Upper lobe of left lung (tissue), 6 donors: ENCODE measurements at regions not wholly inside any gene's neighbourhood (a gene's known extent, or its start where the extent isn't known, plus 50 kb on each side); places are given as distances from the start of the nearest gene placed in this dataset.

ENCODE experiments used
- ATAC-seq, 2 donors: fragments of 200-7000 bp; cut with Tn5 transposase; one replicate each; pipeline ENCODE4 v1.9.1; 2022; ENCODE audit warnings: mild to moderate bottlenecking in 2 of 2, moderate library complexity in 2 of 2; ENCODE audit not compliant: low FRiP score in 2 of 2
- DNase-seq, 2 donors: peaks; one replicate each; pipeline ENCODE4 v3.0.0-alpha.2; 2019 to 2020
- H3K27ac ChIP-seq, 4 donors: fragments of 200-600 bp; sonication (generic); one replicate each; pipeline ENCODE4 v1.5.1; 2016 to 2019
- H3K27me3 ChIP-seq, 4 donors: fragments of 200-600 bp; sonication (generic); one replicate each; pipeline ENCODE4 v1.5.1; 2017 to 2019
- H3K36me3 ChIP-seq, 4 donors: fragments of 200-600 bp; sonication (generic); one replicate each; pipeline ENCODE4 v1.5.1; 2016 to 2019
- H3K4me1 ChIP-seq, 4 donors: fragments of 200-600 bp; sonication (generic); one replicate each; pipeline ENCODE4 v1.5.1; 2018 to 2019
- H3K4me3 ChIP-seq, 4 donors: fragments of 200-600 bp; sonication (generic); one replicate each; pipeline ENCODE4 v1.5.1; 2017 to 2019; ENCODE audit warnings: mild to moderate bottlenecking in 2 of 4, moderate library complexity in 1 of 4
- H3K9me3 ChIP-seq, 4 donors: fragments of 200-600 bp; sonication (generic); one replicate each; pipeline ENCODE4 v1.5.1; 2018 to 2019
- EP300 ChIP-seq, 4 donors: sonication (generic); formaldehyde crosslinking; IDR thresholded peaks; one replicate each; pipeline ENCODE4 v1.5.1; 2017; ENCODE audit warnings: antibody characterized with exemption in 4 of 4, control low read depth in 2 of 4
- POLR2A ChIP-seq, 4 donors: fragments of 450-650 bp; IDR thresholded peaks; one replicate each; pipeline ENCODE4 v1.5.1; 2016 to 2017; ENCODE audit warnings: antibody characterized with exemption in 4 of 4, mild to moderate bottlenecking in 2 of 4
- POLR2AphosphoS5 ChIP-seq, 2 donors: sonication (generic); formaldehyde crosslinking; IDR thresholded peaks; one replicate each; pipeline ENCODE4 v1.5.1; 2017; ENCODE audit warnings: antibody characterized with exemption in 2 of 2
- WGBS, 2 donors: methylation state at CpG; one replicate each; pipeline ENCODE4 v1.1.5; 2017 to 2018; 5-methylcytosine and 5-hydroxymethylcytosine counted together
- TF ChIP-seq, protein P1 (sequence below), 6 experiments: fragments of 450-650 bp in 4 of 6; fragments of 200-600 bp in 2 of 6; sonication (generic) in 2 of 6; IDR thresholded peaks; one replicate each; pipeline ENCODE4 v1.5.1; 2016 to 2019; ENCODE audit warnings: antibody characterized with exemption in 6 of 6
- donor health status: DM: no; HTN: no; CAD: no; lungs with moderate emphysema.
- donor health status: DM: no; HTN: yes; CAD: no; lungs with severe emphysema.

DNA sequence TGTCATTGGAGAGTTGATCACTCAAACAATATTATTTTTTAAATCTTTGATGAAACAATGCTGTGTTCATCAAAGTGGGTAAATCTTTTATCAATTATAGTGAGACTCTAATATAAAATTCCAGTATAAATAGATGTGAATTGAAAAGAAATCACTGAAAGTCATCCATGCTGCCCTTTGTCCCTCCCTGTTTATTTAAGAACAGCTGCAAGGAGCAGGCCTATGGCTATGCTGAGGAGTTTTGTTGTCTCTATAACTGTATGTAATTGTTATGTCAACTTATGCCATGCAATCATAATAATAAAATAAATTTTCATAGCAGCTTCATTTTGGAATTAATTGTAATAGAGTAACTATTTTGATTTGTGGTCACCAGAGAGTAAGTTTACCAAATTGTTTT is 1272.4 kb upstream of the ADGRL4 start:
- TF ChIP-seq POLR2AphosphoS5 (IDR thresholded peaks at IDR 0.05), result no peak
- TF ChIP-seq POLR2A (IDR thresholded peaks at IDR 0.05), result no peak
- TF ChIP-seq EP300 (IDR thresholded peaks at IDR 0.05), result no peak
- TF ChIP-seq, protein P1, sequence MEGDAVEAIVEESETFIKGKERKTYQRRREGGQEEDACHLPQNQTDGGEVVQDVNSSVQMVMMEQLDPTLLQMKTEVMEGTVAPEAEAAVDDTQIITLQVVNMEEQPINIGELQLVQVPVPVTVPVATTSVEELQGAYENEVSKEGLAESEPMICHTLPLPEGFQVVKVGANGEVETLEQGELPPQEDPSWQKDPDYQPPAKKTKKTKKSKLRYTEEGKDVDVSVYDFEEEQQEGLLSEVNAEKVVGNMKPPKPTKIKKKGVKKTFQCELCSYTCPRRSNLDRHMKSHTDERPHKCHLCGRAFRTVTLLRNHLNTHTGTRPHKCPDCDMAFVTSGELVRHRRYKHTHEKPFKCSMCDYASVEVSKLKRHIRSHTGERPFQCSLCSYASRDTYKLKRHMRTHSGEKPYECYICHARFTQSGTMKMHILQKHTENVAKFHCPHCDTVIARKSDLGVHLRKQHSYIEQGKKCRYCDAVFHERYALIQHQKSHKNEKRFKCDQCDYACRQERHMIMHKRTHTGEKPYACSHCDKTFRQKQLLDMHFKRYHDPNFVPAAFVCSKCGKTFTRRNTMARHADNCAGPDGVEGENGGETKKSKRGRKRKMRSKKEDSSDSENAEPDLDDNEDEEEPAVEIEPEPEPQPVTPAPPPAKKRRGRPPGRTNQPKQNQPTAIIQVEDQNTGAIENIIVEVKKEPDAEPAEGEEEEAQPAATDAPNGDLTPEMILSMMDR (IDR thresholded peaks at IDR 0.05), result no peak
- H3K4me1 ChIP-seq, result no peaks in the 10 kb centered on the region

DNA sequence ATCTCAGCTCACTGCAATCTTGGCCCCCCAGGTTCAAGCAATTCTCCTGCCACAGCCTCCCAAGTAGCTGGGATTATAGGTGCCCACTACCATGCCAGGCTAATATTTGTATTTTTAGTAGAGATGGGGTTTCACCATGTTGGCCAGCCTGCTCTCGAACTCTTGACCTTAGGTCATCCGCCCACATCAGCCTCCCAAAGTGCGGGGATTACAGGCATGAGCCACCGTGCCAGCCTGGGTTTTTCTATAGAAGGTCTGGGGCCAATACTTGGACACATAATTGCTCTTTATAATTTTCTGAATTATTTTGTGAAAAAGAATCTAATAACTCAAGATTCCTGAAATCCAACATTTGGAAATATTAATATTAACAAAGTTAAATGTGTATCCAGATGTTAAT is 1267.7 kb upstream of the ADGRL4 start:
- DNase-seq (no peak), ATAC-seq (no peak)
- H3K27ac ChIP-seq, result no peak overlapping the region
- TF ChIP-seq, protein P1 (IDR thresholded peaks at IDR 0.05), result no peak
- no peak for TF ChIP-seq POLR2AphosphoS5 (IDR thresholded peaks at IDR 0.05)
- no peak for TF ChIP-seq EP300 (IDR thresholded peaks at IDR 0.05)
- no peak for TF ChIP-seq POLR2A (IDR thresholded peaks at IDR 0.05)
- no peaks in the 10 kb centered on the region for H3K9me3 ChIP-seq
- no peaks in the 10 kb centered on the region for H3K4me1 ChIP-seq
- no peak overlapping the region for H3K4me3 ChIP-seq
- H3K27me3 ChIP-seq, result no peaks in the 10 kb centered on the region
- no peaks in the 10 kb centered on the region for H3K36me3 ChIP-seq
- WGBS, 2 donors, result 90 to 91% methylated on average over 4 of the region's 4 CpGs

More for the DNA sequence above, 1272.4 kb upstream of the ADGRL4 start:
- DNase-seq (no peak), ATAC-seq (no peak)
- Histone ChIP-seq H3K36me3 (no peaks in the 10 kb centered on the region), H3K9me3 (no peaks in the 10 kb centered on the region), H3K27ac (no peak overlapping the region), H3K4me3 (no peak overlapping the region), H3K27me3 (no peaks in the 10 kb centered on the region)

DNA sequence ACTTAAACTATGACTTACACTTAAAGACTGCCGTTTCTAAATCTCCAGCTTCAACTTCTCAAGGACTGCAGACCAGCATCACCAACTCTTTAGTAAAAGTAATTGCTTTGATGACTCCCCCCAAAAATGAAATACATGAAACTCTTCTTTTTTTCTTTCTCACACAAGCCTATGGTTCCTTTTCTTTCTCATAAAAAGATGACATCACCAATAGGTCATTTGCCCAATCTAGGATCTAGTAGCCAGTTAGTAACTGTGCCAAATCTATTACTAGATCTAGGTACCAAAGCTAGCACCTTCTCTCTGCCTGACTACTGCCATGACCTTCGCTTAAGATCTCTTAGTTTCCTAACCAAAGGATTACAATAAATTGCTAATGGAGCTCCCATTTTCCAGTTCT is 1266.0 kb upstream of the ADGRL4 start:
- no peaks in the 10 kb centered on the region for H3K27me3 ChIP-seq
- no peak overlapping the region for H3K4me3 ChIP-seq
- 72 to 85% methylated on average over 2 of the region's 2 CpGs for WGBS, 2 donors
- H3K36me3 ChIP-seq, result no peaks in the 10 kb centered on the region
- DNase-seq, result no peak
- ATAC-seq, result no peak
- H3K27ac ChIP-seq, result no peak overlapping the region
- no peaks in the 10 kb centered on the region for H3K9me3 ChIP-seq
- TF ChIP-seq POLR2AphosphoS5 (IDR thresholded peaks at IDR 0.05) (no peak), POLR2A (IDR thresholded peaks at IDR 0.05) (no peak), EP300 (IDR thresholded peaks at IDR 0.05) (no peak)
- TF ChIP-seq, protein P1 (IDR thresholded peaks at IDR 0.05), result no peak
- H3K4me1 ChIP-seq, result no peaks in the 10 kb centered on the region

DNA sequence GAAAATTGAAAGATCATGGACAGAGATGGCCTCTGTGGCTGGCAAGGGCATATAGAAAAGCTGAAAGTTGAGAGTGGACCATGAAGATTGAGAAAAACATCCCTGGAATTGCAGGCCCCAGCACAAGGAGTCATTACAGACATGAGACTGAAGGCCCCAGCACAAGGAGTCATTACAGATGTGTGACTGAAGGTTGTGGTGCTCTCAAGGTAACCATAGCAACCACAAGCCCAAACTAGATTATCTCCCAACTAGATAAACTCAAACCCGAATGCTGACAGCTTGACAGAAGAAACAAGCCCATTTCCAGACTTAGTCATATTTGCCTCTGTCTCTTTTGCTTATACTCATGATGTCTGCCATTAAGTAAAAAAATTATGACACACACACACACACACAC is 1252.1 kb upstream of the ADGRL4 start:
- Histone ChIP-seq H3K27ac (no peak overlapping the region), H3K4me1 (no peaks in the 10 kb centered on the region), H3K27me3 (no peaks in the 10 kb centered on the region), H3K36me3 (no peaks in the 10 kb centered on the region), H3K9me3 (peaks cover 0 to 18% (median 3%) of the 10 kb centered on the region in 4 donors), H3K4me3 (no peak overlapping the region)
- ATAC-seq, result no peak
- TF ChIP-seq, protein P1 (IDR thresholded peaks at IDR 0.05), result no peak
- TF ChIP-seq POLR2AphosphoS5 (IDR thresholded peaks at IDR 0.05), result no peak
- TF ChIP-seq EP300 (IDR thresholded peaks at IDR 0.05), result no peak
- no peak for TF ChIP-seq POLR2A (IDR thresholded peaks at IDR 0.05)
- 44 to 55% methylated on average over 1 of the region's 1 CpG for WGBS, 2 donors
- DNase-seq, result no peak

DNA sequence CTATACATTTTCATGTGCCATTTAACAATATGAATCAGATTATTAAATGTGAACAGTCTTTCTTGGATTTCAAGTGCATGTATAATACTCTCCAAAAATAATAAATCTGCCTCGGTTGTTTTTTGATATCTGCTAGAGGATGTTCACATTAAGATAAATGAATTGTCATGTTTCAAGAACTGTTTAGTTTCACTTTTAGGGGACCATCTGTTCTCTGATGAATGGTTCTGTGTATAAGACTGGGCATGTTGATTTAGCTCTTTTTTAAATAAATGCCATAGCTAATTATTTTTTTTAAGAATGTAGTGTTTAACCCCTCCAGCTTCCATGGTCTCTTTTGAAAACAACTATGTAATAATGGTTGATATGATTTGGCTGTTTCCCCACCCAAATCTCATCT is 1245.1 kb upstream of the ADGRL4 start:
- Histone ChIP-seq H3K36me3 (no peaks in the 10 kb centered on the region), H3K4me3 (no peak overlapping the region), H3K9me3 (peaks cover 0 to 5% (median 0%) of the 10 kb centered on the region in 4 donors), H3K27ac (no peak overlapping the region), H3K4me1 (no peaks in the 10 kb centered on the region), H3K27me3 (no peaks in the 10 kb centered on the region)
- DNase-seq (no peak), ATAC-seq (no peak)
- 44 to 59% methylated on average over 1 of the region's 1 CpG for WGBS, 2 donors
- TF ChIP-seq EP300 (IDR thresholded peaks at IDR 0.05) (no peak), POLR2AphosphoS5 (IDR thresholded peaks at IDR 0.05) (no peak), POLR2A (IDR thresholded peaks at IDR 0.05) (no peak)
- TF ChIP-seq, protein P1 (IDR thresholded peaks at IDR 0.05), result no peak
